Loucy (cell line): ENCODE measurements at regions not wholly inside any gene's neighbourhood (a gene's known extent, or its start where the extent isn't known, plus 50 kb on each side); places are given as distances from the start of the nearest gene placed in this dataset.

Experiments used
- CTCF ChIP-seq: fragments of 200-600 bp; sonication (generic); conservative IDR thresholded peaks from 2 replicates; pipeline ENCODE4 v1.5.1; 2014; ENCODE audit warnings: mild to moderate bottlenecking, antibody characterized with exemption, low read length
- EZH2phosphoT487 ChIP-seq: fragments of 200-600 bp; IDR thresholded peaks from 2 replicates; pipeline ENCODE4 v1.6.1; 2018; ENCODE audit warnings: antibody characterized with exemption, mild to moderate bottlenecking, moderate library complexity, borderline replicate concordance

GRCh38 chrX:17226736-17227135, 148.3 kb upstream of the NHS start:
- TF ChIP-seq CTCF (no peak), EZH2phosphoT487 (no peak)
